Activated CD4-positive, alpha-beta T cell treated with anti-CD3 and anti-CD28 coated beads, Interleukin-2, amount 10 ng/mL, durations not matched to agents 24 days and 14 days (primary cell): ENCODE measurements at regions not wholly inside any gene's neighbourhood (a gene's known extent, or its start where the extent isn't known, plus 50 kb on each side); places are given as distances from the start of the nearest gene placed in this dataset.

ENCODE experiments used
- DNase-seq: peaks from one replicate; pipeline ENCODE4 v3.0.0; 2022
- H3K27ac Mint-ChIP-seq: one replicate; pipeline ENCODE4 v1.8.0; 2022; ENCODE audit warnings: mild to moderate bottlenecking, mixed read lengths
- H3K27me3 Mint-ChIP-seq: one replicate; pipeline ENCODE4 v1.8.0; 2022; ENCODE audit warnings: mixed read lengths
- H3K36me3 Mint-ChIP-seq: one replicate; pipeline ENCODE4 v1.8.0; 2022; ENCODE audit warnings: low read depth, mild to moderate bottlenecking, mixed read lengths
- H3K4me1 Mint-ChIP-seq: one replicate; pipeline ENCODE4 v1.8.0; 2021; ENCODE audit warnings: mixed read lengths
- H3K4me3 Mint-ChIP-seq: one replicate; pipeline ENCODE4 v1.8.0; 2022; ENCODE audit warnings: mild to moderate bottlenecking, moderate library complexity, mixed read lengths
- H3K9me3 Mint-ChIP-seq: one replicate; pipeline ENCODE4 v1.8.0; 2021; ENCODE audit warnings: mixed read lengths
- intact Hi-C: fragments of 100-400 bp; cut with micrococcal nuclease; formaldehyde crosslinking; loops from one replicate; pipeline ENCODE4 v1.15.1; 2023

DNA sequence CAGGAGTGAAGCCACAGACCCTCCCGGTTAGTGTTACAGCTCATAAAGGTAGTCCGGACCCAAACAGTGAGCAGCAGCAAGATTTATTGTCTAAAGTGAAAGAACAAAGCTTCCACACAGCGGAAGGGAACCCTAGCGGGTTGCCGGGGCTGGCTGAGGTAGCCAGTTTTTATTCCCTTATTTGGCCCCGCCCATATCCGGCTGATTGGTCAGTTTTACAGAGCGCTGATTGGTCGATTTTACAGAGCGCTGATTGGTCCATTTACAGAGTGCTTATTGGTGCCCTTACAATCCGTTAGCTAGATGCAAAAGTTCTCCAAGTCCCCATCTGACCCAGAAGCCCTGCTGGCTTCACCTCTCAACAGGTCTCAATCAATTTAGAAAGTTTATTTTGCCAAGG, 126.0 kb upstream of the RFC3 start:
- DNase-seq, result peak; percentile 22
- Mint-ChIP-seq H3K4me1 (peaks cover 2% of the 10 kb centered on the region), H3K9me3 (no peaks in the 10 kb centered on the region), H3K27ac (no peak overlapping the region), H3K27me3 (peaks cover 2% of the 10 kb centered on the region), H3K36me3 (no peaks in the 10 kb centered on the region), H3K4me3 (no peak overlapping the region)
- intact Hi-C loops, result no loop called here

GRCh38 chr13:33692531-33692930, 125.4 kb upstream of the RFC3 start:
- intact Hi-C loops, result no loop called here
- peak overlapping the region; percentile 62 for H3K27ac Mint-ChIP-seq

GRCh38 chr13:33694546-33694945, 123.4 kb upstream of the RFC3 start:
- H3K36me3 Mint-ChIP-seq, result no peaks in the 10 kb centered on the region
- H3K4me1 Mint-ChIP-seq, result peaks cover 2% of the 10 kb centered on the region
- H3K4me3 Mint-ChIP-seq, result no peak overlapping the region
- H3K27me3 Mint-ChIP-seq, result peaks cover 4% of the 10 kb centered on the region
- DNase-seq, result no peak
- intact Hi-C loops, result no loop called here
- no peak overlapping the region for H3K27ac Mint-ChIP-seq
- H3K9me3 Mint-ChIP-seq, result no peaks in the 10 kb centered on the region

More at GRCh38 chr13:33692531-33692930, 125.4 kb upstream of the RFC3 start:
- Mint-ChIP-seq H3K27me3 (peaks cover 2% of the 10 kb centered on the region), H3K36me3 (no peaks in the 10 kb centered on the region), H3K4me1 (peaks cover 2% of the 10 kb centered on the region), H3K4me3 (no peak overlapping the region), H3K9me3 (no peaks in the 10 kb centered on the region)
- peak; percentile 41 for DNase-seq

DNA sequence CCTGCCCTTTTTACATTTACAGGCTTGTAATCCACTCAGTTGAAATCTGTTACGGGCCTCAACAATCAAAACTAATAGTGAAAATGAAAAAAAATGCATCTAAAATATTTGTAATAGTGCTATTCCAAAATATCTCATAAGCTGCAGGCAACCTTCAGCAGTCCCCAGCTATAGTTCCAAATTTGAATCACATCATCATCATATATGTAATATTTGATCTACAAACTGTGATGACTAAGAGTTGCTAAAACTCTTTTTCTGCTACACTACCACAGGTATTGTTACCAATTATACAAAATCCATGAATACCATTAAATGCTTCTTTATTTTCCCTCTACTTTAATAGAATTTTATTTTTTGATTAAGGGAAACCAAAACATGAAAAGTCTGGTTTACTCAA, 121.4 kb upstream of the RFC3 start:
- peaks cover 4% of the 10 kb centered on the region for H3K27me3 Mint-ChIP-seq
- no peaks in the 10 kb centered on the region for H3K9me3 Mint-ChIP-seq
- DNase-seq, result no peak
- peaks cover 2% of the 10 kb centered on the region for H3K4me1 Mint-ChIP-seq
- H3K36me3 Mint-ChIP-seq, result no peaks in the 10 kb centered on the region
- intact Hi-C loops, result no loop called here
- no peak overlapping the region for H3K4me3 Mint-ChIP-seq
- no peak overlapping the region for H3K27ac Mint-ChIP-seq

GRCh38 chr13:33697926-33698325, 120.0 kb upstream of the RFC3 start:
- intact Hi-C loops, result no loop called here
- Mint-ChIP-seq H3K27ac (no peak overlapping the region), H3K27me3 (peaks cover 10% of the 10 kb centered on the region), H3K9me3 (peaks cover 3% of the 10 kb centered on the region), H3K4me3 (no peak overlapping the region), H3K4me1 (peaks cover 2% of the 10 kb centered on the region), H3K36me3 (no peaks in the 10 kb centered on the region)
- no peak for DNase-seq

DNA sequence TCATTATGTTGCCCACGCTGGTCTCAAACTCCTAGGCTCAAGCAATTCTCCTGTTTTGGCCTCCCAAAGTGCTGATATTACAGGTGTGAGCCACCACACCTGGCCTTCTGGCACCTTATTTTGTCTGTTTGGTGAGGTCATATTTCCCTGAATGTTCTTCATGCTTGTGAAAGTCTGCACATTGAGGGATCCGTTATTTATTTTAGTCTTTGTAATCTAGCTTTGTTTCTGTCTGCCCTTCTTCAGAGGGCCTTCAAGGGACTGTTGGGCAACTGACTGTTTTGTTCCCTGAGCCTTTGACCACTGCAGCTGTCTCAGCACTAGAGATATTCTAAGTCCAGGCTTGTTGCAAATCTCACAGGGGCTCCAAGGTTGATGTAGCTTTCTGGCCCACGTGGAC, 110.5 kb upstream of the RFC3 start:
- intact Hi-C loops, result no loop called here
- Mint-ChIP-seq H3K36me3 (no peaks in the 10 kb centered on the region), H3K4me3 (no peak overlapping the region), H3K27me3 (peaks cover 19% of the 10 kb centered on the region), H3K9me3 (peaks cover 20% of the 10 kb centered on the region), H3K4me1 (peaks cover 2% of the 10 kb centered on the region), H3K27ac (no peak overlapping the region)
- DNase-seq, result no peak

GRCh38 chr13:33710924-33711323, 107.0 kb upstream of the RFC3 start:
- DNase-seq, result no peak
- H3K9me3 Mint-ChIP-seq, result peaks cover 10% of the 10 kb centered on the region
- peaks cover 2% of the 10 kb centered on the region for H3K4me1 Mint-ChIP-seq
- no peak overlapping the region for H3K4me3 Mint-ChIP-seq
- intact Hi-C loops, result no loop called here
- no peak overlapping the region for H3K27ac Mint-ChIP-seq
- no peaks in the 10 kb centered on the region for H3K36me3 Mint-ChIP-seq
- H3K27me3 Mint-ChIP-seq, result peaks cover 5% of the 10 kb centered on the region

- Mint-ChIP-seq H3K9me3 (peaks cover 10% of the 10 kb centered on the region), H3K27me3 (peaks cover 5% of the 10 kb centered on the region)
- intact Hi-C loops, result no loop called here
Observed at GRCh38 chr13:33711436-33711835, 106.5 kb upstream of the RFC3 start.

GRCh38 chr13:33717775-33718174, 100.2 kb upstream of the RFC3 start:
- no peak overlapping the region for H3K27ac Mint-ChIP-seq
- H3K36me3 Mint-ChIP-seq, result peaks cover 2% of the 10 kb centered on the region
- intact Hi-C loops, result no loop called here
- no peak overlapping the region for H3K4me3 Mint-ChIP-seq
- H3K4me1 Mint-ChIP-seq, result peaks cover 12% of the 10 kb centered on the region
- no peaks in the 10 kb centered on the region for H3K27me3 Mint-ChIP-seq
- H3K9me3 Mint-ChIP-seq, result peaks cover 7% of the 10 kb centered on the region
- DNase-seq, result no peak

More at GRCh38 chr13:33711436-33711835, 106.5 kb upstream of the RFC3 start:
- H3K36me3 Mint-ChIP-seq, result no peaks in the 10 kb centered on the region
- peaks cover 2% of the 10 kb centered on the region for H3K4me1 Mint-ChIP-seq
- H3K4me3 Mint-ChIP-seq, result no peak overlapping the region
- no peak for DNase-seq
- no peak overlapping the region for H3K27ac Mint-ChIP-seq

DNA sequence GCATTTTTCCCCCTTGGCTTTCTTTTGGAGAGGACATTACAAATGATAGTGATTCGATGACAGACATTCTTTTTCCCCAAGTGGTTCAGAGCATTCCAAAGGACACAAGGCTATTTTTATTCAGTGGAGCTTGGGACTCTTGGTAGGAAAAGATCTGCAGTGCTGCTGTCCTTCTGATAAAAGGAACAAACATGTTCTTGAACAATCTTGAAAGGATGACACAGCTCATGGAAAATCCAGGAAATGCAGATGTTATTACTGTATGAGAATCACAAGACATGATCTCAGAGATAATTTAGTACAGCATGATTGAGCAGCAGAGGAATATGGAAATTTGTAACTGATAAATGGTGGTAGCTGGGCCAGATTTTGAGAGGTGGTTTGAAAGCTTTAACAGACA, 96.2 kb upstream of the RFC3 start:
- Mint-ChIP-seq H3K27ac (peak overlapping the region; percentile 60), H3K4me1 (peaks cover 22% of the 10 kb centered on the region), H3K36me3 (peaks cover 2% of the 10 kb centered on the region), H3K27me3 (no peaks in the 10 kb centered on the region), H3K4me3 (no peak overlapping the region), H3K9me3 (peaks cover 4% of the 10 kb centered on the region)
- DNase-seq, result no peak
- intact Hi-C loops, result loop anchor here (2.0 to 5.0 kb wide), 2 partner anchors 81 to 1134 kb away; partner anchors contain the start of gene PDS5B

DNA sequence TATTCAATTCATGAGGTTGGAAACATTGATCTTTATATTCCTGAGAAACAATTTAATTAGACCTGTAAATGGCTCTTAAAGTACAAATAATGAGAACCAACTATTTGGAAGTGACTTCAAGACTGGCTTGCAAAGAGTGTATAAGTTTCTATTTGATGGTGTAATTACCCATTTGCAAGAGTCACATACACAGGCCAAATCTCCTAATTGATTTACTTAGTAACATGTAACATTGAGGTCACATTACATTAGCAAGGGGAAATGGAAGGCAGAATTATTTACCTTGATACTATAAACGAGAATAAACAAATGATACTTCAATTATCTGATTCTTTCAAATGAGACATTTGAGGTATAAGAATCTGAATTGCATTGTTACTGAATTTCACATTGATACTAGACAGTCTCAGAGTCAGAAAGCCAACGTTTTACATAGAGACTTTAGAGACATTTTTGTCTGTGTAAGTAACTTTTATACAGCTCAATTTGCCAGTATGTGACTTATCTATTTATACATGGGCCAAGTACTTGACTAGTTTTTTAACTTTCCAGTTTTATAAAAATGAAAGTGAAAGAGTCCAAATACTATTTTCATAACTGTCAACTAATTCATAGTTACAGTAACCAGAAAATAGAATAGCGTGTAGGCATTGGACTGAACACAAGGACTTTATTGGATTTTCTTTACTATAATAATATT, 95.6 kb upstream of the RFC3 start:
- Mint-ChIP-seq H3K4me1 (peaks cover 25% of the 10 kb centered on the region), H3K36me3 (peaks cover 2% of the 10 kb centered on the region), H3K4me3 (peak overlapping the region; percentile 2), H3K27ac (peak overlapping the region; percentile 59), H3K27me3 (no peaks in the 10 kb centered on the region), H3K9me3 (peaks cover 4% of the 10 kb centered on the region)
- DNase-seq, result peak; percentile 7
- intact Hi-C loops, result loop anchor here (2.0 to 5.0 kb wide), 2 partner anchors 82 to 1135 kb away; partner anchors contain the start of gene PDS5B

GRCh38 chr13:33723365-33723764, 94.6 kb upstream of the RFC3 start:
- DNase-seq, result peak; percentile 51
- Mint-ChIP-seq H3K9me3 (peaks cover 4% of the 10 kb centered on the region), H3K27me3 (no peaks in the 10 kb centered on the region), H3K36me3 (peaks cover 1% of the 10 kb centered on the region), H3K4me1 (peaks cover 26% of the 10 kb centered on the region), H3K4me3 (peak overlapping the region; percentile 50), H3K27ac (peak overlapping the region; percentile 76)
- intact Hi-C loops, result loop anchor here (1.0 to 5.0 kb wide), 5 partner anchors 44 to 1136 kb away; partner anchors contain the start of gene PDS5B

DNA sequence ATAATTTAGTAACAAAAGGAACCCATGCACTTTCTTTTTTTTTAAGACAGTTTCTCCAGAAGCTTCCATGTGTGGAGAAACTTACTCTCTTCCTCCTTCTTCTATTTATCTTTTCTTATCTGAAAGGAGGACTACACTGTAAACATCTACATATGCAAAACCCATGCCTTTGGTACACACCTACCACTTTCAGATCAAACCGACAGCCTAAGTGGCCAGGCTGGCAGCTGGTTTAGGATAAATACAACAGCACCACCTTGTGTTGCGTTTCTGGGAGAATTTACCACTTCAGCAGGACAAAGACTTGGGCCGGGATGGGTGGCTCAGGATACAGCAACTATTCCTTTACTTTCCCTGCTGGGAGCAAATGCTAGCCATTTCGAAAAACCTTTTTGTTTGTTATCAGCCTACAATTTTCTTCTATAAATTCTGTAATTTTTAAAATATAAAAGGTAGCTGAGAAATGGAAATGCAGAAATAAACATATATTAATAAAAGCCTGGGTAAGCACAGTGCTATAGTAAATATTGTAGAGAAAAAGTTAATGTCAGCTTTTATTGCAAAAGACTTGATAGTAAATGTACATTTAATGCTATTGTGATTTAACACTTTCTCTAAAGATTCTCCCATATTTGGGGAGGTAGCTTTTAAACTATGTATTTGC, 94.0 kb upstream of the RFC3 start:
- peak overlapping the region; percentile 76 for H3K27ac Mint-ChIP-seq
- intact Hi-C loops, result loop anchor here (1.0 to 5.0 kb wide), 6 partner anchors 45 to 1137 kb away; partner anchors contain the start of gene PDS5B
- no peaks in the 10 kb centered on the region for H3K27me3 Mint-ChIP-seq
- H3K36me3 Mint-ChIP-seq, result no peaks in the 10 kb centered on the region
- H3K4me3 Mint-ChIP-seq, result no peak overlapping the region
- DNase-seq, result peak; percentile 90
- H3K9me3 Mint-ChIP-seq, result peaks cover 4% of the 10 kb centered on the region
- H3K4me1 Mint-ChIP-seq, result peaks cover 26% of the 10 kb centered on the region

DNA sequence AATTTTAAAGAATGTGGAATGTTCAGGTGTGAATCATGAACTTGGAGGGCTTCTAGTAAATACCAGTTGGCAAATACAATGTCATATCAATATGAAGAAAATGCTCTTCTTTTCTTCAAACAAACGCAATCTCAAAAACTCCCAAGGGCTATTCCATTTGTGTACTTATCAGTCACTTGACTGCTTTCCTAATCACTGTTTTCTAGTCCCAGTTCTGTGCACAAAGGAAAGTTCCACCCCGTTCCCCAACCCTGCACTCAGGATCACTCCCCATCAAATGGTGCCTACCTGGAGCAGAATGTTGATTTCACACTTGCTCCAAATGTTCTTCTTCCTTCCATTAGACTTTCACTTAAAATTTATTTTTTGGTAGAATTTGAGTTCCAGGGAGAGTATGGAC, 92.6 kb upstream of the RFC3 start:
- H3K4me1 Mint-ChIP-seq, result peaks cover 28% of the 10 kb centered on the region
- H3K9me3 Mint-ChIP-seq, result peaks cover under 1% of the 10 kb centered on the region
- H3K27ac Mint-ChIP-seq, result no peak overlapping the region
- no peaks in the 10 kb centered on the region for H3K36me3 Mint-ChIP-seq
- no peaks in the 10 kb centered on the region for H3K27me3 Mint-ChIP-seq
- H3K4me3 Mint-ChIP-seq, result no peak overlapping the region
- DNase-seq, result peak; percentile 15
- intact Hi-C loops, result loop anchor here (5.0 kb wide), 1 partner anchor 1437 kb away; no protein-coding TSS in a partner anchor
